Neural progenitor cell (in vitro differentiated cells): ENCODE measurements at regions not wholly inside any gene's neighbourhood (a gene's known extent, or its start where the extent isn't known, plus 50 kb on each side); places are given as distances from the start of the nearest gene placed in this dataset.

ENCODE experiments used
- EZH2 ChIP-seq: fragments of 200-600 bp; sonication (generic); IDR thresholded peaks from 2 replicates; pipeline ENCODE4 v1.6.1; 2017; ENCODE audit warnings: antibody characterized with exemption, mild to moderate bottlenecking, moderate library complexity
- EZH2phosphoT487 ChIP-seq: fragments of 200-600 bp; sonication (generic); IDR thresholded peaks from 2 replicates; pipeline ENCODE4 v1.6.1; 2017; ENCODE audit warnings: antibody characterized with exemption
- TF ChIP-seq, protein P1 (sequence below): fragments of 200-600 bp; sonication (generic); IDR thresholded peaks from 2 replicates; pipeline ENCODE4 v1.5.1; 2017; ENCODE audit warnings: antibody characterized with exemption, mild to moderate bottlenecking

DNA sequence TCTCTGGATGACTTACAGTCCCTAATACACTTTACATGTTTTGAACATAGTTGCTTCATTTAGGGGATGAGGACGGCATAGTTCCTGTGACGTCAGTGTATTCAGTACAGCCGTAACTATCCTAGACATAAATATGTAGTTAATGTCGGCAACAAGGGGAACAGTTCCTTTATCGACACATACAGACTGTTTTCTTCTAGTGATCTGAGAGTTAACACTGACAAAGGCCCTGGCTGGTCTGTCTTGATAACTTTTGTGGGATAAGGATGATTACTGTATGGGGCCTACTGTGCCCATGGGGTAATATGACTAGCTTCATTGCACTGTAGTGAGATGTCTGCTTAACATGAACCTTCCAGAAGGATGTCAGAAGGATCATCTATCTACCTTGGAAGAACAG is 131.2 kb downstream of the ZNF518B start:
- TF ChIP-seq EZH2phosphoT487, result no peak
- TF ChIP-seq, protein P1, sequence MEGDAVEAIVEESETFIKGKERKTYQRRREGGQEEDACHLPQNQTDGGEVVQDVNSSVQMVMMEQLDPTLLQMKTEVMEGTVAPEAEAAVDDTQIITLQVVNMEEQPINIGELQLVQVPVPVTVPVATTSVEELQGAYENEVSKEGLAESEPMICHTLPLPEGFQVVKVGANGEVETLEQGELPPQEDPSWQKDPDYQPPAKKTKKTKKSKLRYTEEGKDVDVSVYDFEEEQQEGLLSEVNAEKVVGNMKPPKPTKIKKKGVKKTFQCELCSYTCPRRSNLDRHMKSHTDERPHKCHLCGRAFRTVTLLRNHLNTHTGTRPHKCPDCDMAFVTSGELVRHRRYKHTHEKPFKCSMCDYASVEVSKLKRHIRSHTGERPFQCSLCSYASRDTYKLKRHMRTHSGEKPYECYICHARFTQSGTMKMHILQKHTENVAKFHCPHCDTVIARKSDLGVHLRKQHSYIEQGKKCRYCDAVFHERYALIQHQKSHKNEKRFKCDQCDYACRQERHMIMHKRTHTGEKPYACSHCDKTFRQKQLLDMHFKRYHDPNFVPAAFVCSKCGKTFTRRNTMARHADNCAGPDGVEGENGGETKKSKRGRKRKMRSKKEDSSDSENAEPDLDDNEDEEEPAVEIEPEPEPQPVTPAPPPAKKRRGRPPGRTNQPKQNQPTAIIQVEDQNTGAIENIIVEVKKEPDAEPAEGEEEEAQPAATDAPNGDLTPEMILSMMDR, result no peak
- TF ChIP-seq EZH2, result no peak
